Liver (tissue), 8 donors: ENCODE measurements at regions not wholly inside any gene's neighbourhood (a gene's known extent, or its start where the extent isn't known, plus 50 kb on each side); places are given as distances from the start of the nearest gene placed in this dataset.

Source experiments
- DNase-seq: peaks from one replicate; pipeline ENCODE4 v3.0.0-alpha.2; 2017; ENCODE audit warnings: low spot score
- H3K27ac ChIP-seq, 2 donors: one replicate each; pipeline ENCODE4 v1.7.0; 2013; ENCODE audit warnings: inconsistent platforms in 2 of 2, low read length in 2 of 2, control low read depth in 1 of 2, low read depth in 1 of 2, mild to moderate bottlenecking in 1 of 2
- H3K27me3 ChIP-seq, 4 donors: one replicate each; pipeline versions ENCODE4 v1.6.1 to v1.7.0; 2013; ENCODE audit warnings: low read length in 3 of 4, inconsistent platforms in 1 of 4, mild to moderate bottlenecking in 1 of 4, moderate library complexity in 1 of 4; ENCODE audit not compliant: control insufficient read depth in 4 of 4, insufficient read depth in 4 of 4
- H3K36me3 ChIP-seq, 4 donors: one replicate each; pipeline versions ENCODE4 v1.6.1 to v1.7.0; 2013; ENCODE audit warnings: low read length in 3 of 4, mild to moderate bottlenecking in 3 of 4, low read depth in 1 of 4, moderate library complexity in 1 of 4; ENCODE audit not compliant: control insufficient read depth in 4 of 4, insufficient read depth in 3 of 4
- H3K4me1 ChIP-seq, 4 donors: one replicate each; pipeline versions ENCODE4 v1.6.1 to v1.7.0; 2013; ENCODE audit warnings: low read length in 3 of 4, mild to moderate bottlenecking in 3 of 4, moderate library complexity in 1 of 4; ENCODE audit not compliant: control insufficient read depth in 4 of 4, insufficient read depth in 4 of 4
- H3K4me3 ChIP-seq, 3 donors: one replicate each; pipeline versions ENCODE4 v1.6.1 to v1.7.0; 2013; ENCODE audit warnings: low read length in 3 of 3, control low read depth in 1 of 3, low read depth in 1 of 3, mild to moderate bottlenecking in 1 of 3
- H3K9ac ChIP-seq, 2 donors: one replicate each; pipeline ENCODE4 v1.7.0; 2013; ENCODE audit warnings: low read length in 2 of 2, mild to moderate bottlenecking in 2 of 2, moderate library complexity in 2 of 2, control low read depth in 1 of 2, low read depth in 1 of 2
- H3K9me3 ChIP-seq, 4 donors: one replicate each; pipeline versions ENCODE4 v1.6.1 to v1.7.0; 2013; ENCODE audit warnings: low read length in 3 of 4; ENCODE audit not compliant: control insufficient read depth in 4 of 4
- EGR1 ChIP-seq, 2 donors: IDR thresholded peaks; 2 replicates each; pipeline ENCODE4 v1.6.1; 2016 to 2018; ENCODE audit warnings: antibody characterized with exemption in 2 of 2, low read depth in 2 of 2
- FOXA1 ChIP-seq: IDR thresholded peaks from 2 replicates; pipeline ENCODE4 v1.6.1; 2016; ENCODE audit warnings: antibody characterized with exemption
- FOXA2 ChIP-seq: IDR thresholded peaks from 2 replicates; pipeline ENCODE4 v1.6.1; 2016; ENCODE audit warnings: antibody characterized with exemption
- GABPA ChIP-seq, 2 donors: IDR thresholded peaks in 1 of 2; conservative IDR thresholded peaks in 1 of 2; 2 replicates each; pipeline ENCODE4 v1.6.1; 2016; ENCODE audit warnings: antibody characterized with exemption in 2 of 2, mild to moderate bottlenecking in 1 of 2, moderate library complexity in 1 of 2
- HNF4A ChIP-seq, 2 donors: conservative IDR thresholded peaks; 2 replicates each; pipeline ENCODE4 v1.6.1; 2016; ENCODE audit warnings: antibody characterized with exemption in 2 of 2, mild to moderate bottlenecking in 2 of 2
- HNF4G ChIP-seq: IDR thresholded peaks from 2 replicates; pipeline ENCODE4 v1.6.1; 2016; ENCODE audit warnings: antibody characterized with exemption
- JUND ChIP-seq, 2 donors: IDR thresholded peaks; 2 replicates each; pipeline ENCODE4 v1.6.1; 2016; ENCODE audit warnings: antibody characterized with exemption in 2 of 2
- NR2F2 ChIP-seq: IDR thresholded peaks from 2 replicates; pipeline ENCODE4 v1.6.1; 2016; ENCODE audit warnings: antibody characterized with exemption
- RAD21 ChIP-seq, 2 donors: IDR thresholded peaks; 2 replicates each; pipeline ENCODE4 v1.6.1; 2016; ENCODE audit warnings: antibody characterized with exemption in 2 of 2, mild to moderate bottlenecking in 2 of 2
- RXRA ChIP-seq, 2 donors: IDR thresholded peaks; 2 replicates each; pipeline ENCODE4 v1.6.1; 2017 to 2018; ENCODE audit warnings: antibody characterized with exemption in 2 of 2, mild to moderate bottlenecking in 1 of 2
- SP1 ChIP-seq: IDR thresholded peaks from 2 replicates; pipeline ENCODE4 v1.6.1; 2018; ENCODE audit warnings: antibody characterized with exemption, mild to moderate bottlenecking
- TAF1 ChIP-seq: conservative IDR thresholded peaks from 2 replicates; pipeline ENCODE4 v1.6.1; 2016; ENCODE audit warnings: antibody characterized with exemption, mild to moderate bottlenecking
- YY1 ChIP-seq: IDR thresholded peaks from 2 replicates; pipeline ENCODE4 v1.6.1; 2016; ENCODE audit warnings: antibody characterized with exemption, mild to moderate bottlenecking
- WGBS: extraction: QIAGEN DNeasy Blood & Tissue Kit; methylation state at CpG from one replicate; pipeline ENCODE4 v1.1.7; 2013; 5-methylcytosine and 5-hydroxymethylcytosine counted together
- TF ChIP-seq, protein P1 (sequence below): IDR thresholded peaks from 2 replicates; pipeline ENCODE4 v1.6.1; 2016; ENCODE audit warnings: antibody characterized with exemption
- TF ChIP-seq, protein P2 (sequence below): IDR thresholded peaks from 2 replicates; pipeline ENCODE4 v1.6.1; 2016; ENCODE audit warnings: antibody characterized with exemption
- TF ChIP-seq, protein P3 (sequence below): fragments of 150-350 bp; IDR thresholded peaks from 2 replicates; pipeline ENCODE4 v1.5.1; 2017; ENCODE audit warnings: improper control_type of control experiment, low read depth, low read length; ENCODE audit not compliant: missing input control
- TF ChIP-seq, protein P4 (sequence below): IDR thresholded peaks from 2 replicates; pipeline ENCODE4 v1.6.1; 2016; ENCODE audit warnings: antibody characterized with exemption
- TF ChIP-seq, protein P5 (sequence below): IDR thresholded peaks from 2 replicates; pipeline ENCODE4 v1.6.1; 2016; ENCODE audit warnings: antibody characterized with exemption, mild to moderate bottlenecking
- donor health status: healthy.
- donor health status: healthy.
- donor health status: healthy.
- donor health status: healthy.
- donor health status: healthy.

DNA sequence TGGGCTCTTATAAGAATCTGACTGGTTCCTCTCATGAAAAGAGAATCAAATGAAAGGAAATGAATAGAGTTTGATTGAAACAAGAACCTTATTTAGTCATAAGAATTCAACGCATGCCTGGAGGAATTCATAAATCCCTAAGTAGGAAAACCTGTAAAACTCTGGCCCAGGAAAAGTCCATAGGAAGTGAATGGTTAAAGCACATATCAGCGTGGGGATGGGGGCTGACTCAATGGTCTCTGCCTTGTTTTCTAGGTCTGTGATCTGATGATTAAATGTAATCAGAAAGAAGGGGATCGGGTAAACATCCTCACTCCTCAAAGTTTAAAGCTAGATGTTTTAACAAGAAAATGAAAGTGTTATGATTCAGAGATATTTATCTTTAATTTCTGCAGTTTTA lies 759.4 kb upstream of the C9orf72 start:
- no peaks in the 10 kb centered on the region for H3K27me3 ChIP-seq
- WGBS = 47% methylated on average over 3 of the region's 3 CpGs
- no peak for TF ChIP-seq RAD21 (IDR thresholded peaks at IDR 0.05)
- TF ChIP-seq, protein P1, sequence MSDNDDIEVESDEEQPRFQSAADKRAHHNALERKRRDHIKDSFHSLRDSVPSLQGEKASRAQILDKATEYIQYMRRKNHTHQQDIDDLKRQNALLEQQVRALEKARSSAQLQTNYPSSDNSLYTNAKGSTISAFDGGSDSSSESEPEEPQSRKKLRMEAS = no peak
- no peak for TF ChIP-seq FOXA1
- no peak for TF ChIP-seq YY1
- TF ChIP-seq HNF4A (conservative IDR thresholded peaks at IDR 0.05) = no peak
- TF ChIP-seq, protein P2, sequence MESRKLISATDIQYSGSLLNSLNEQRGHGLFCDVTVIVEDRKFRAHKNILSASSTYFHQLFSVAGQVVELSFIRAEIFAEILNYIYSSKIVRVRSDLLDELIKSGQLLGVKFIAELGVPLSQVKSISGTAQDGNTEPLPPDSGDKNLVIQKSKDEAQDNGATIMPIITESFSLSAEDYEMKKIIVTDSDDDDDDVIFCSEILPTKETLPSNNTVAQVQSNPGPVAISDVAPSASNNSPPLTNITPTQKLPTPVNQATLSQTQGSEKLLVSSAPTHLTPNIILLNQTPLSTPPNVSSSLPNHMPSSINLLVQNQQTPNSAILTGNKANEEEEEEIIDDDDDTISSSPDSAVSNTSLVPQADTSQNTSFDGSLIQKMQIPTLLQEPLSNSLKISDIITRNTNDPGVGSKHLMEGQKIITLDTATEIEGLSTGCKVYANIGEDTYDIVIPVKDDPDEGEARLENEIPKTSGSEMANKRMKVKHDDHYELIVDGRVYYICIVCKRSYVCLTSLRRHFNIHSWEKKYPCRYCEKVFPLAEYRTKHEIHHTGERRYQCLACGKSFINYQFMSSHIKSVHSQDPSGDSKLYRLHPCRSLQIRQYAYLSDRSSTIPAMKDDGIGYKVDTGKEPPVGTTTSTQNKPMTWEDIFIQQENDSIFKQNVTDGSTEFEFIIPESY = no peak
- TF ChIP-seq RXRA (IDR thresholded peaks at IDR 0.05) = no peak
- no peak for TF ChIP-seq EGR1 (IDR thresholded peaks at IDR 0.05; ENCODE audit: low read depth in 2 of 2)
- no peak for TF ChIP-seq JUND (IDR thresholded peaks at IDR 0.05)
- no peak for TF ChIP-seq SP1
- no peak for TF ChIP-seq GABPA (IDR thresholded peaks at IDR 0.05 in 1 of 2, conservative IDR thresholded peaks at IDR 0.05 in 1 of 2)
- TF ChIP-seq, protein P3, sequence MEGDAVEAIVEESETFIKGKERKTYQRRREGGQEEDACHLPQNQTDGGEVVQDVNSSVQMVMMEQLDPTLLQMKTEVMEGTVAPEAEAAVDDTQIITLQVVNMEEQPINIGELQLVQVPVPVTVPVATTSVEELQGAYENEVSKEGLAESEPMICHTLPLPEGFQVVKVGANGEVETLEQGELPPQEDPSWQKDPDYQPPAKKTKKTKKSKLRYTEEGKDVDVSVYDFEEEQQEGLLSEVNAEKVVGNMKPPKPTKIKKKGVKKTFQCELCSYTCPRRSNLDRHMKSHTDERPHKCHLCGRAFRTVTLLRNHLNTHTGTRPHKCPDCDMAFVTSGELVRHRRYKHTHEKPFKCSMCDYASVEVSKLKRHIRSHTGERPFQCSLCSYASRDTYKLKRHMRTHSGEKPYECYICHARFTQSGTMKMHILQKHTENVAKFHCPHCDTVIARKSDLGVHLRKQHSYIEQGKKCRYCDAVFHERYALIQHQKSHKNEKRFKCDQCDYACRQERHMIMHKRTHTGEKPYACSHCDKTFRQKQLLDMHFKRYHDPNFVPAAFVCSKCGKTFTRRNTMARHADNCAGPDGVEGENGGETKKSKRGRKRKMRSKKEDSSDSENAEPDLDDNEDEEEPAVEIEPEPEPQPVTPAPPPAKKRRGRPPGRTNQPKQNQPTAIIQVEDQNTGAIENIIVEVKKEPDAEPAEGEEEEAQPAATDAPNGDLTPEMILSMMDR = no peak
- no peak for TF ChIP-seq HNF4G
- no peak for TF ChIP-seq NR2F2
- TF ChIP-seq FOXA2 = no peak
- H3K9ac ChIP-seq = no peak overlapping the region
- no peaks in the 10 kb centered on the region for H3K36me3 ChIP-seq
- H3K4me1 ChIP-seq = no peaks in the 10 kb centered on the region
- H3K4me3 ChIP-seq = no peak overlapping the region
- H3K9me3 ChIP-seq = no peaks in the 10 kb centered on the region
- no peak overlapping the region for H3K27ac ChIP-seq
- DNase-seq = no peak

DNA sequence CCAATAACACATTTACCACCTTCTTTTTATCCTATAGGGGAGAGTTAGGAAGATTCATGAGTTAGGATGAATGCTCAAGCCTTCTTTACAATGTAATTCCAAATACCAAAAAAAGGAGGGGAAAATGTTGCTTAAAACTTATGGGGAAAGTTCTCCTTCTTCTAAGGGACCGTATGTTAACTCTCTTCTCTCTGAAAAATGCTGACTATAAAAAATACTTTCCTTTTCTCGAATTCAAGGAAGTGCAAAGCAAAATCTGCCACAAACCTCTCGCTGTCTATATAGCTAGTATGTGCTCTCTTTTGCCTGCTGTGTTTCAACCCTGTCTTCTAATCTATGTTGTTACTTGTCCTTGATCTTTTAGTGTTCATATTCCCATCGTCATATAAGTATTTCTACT lies 768.6 kb upstream of the C9orf72 start:
- no peak for DNase-seq
- WGBS = 54% methylated on average over 4 of the region's 4 CpGs
- Histone ChIP-seq H3K27me3 (no peaks in the 10 kb centered on the region), H3K4me1 (no peaks in the 10 kb centered on the region), H3K27ac (no peak overlapping the region), H3K9ac (no peak overlapping the region), H3K9me3 (peaks cover 0 to 2% (median 0%) of the 10 kb centered on the region in 4 donors), H3K36me3 (no peaks in the 10 kb centered on the region), H3K4me3 (no peak overlapping the region)
- TF ChIP-seq YY1 (no peak), HNF4G (no peak), EGR1 (IDR thresholded peaks at IDR 0.05; ENCODE audit: low read depth in 2 of 2) (no peak), FOXA1 (no peak), FOXA2 (no peak), TAF1 (no peak), GABPA (IDR thresholded peaks at IDR 0.05 in 1 of 2, conservative IDR thresholded peaks at IDR 0.05 in 1 of 2) (no peak), RAD21 (IDR thresholded peaks at IDR 0.05) (no peak), RXRA (IDR thresholded peaks at IDR 0.05) (no peak), HNF4A (conservative IDR thresholded peaks at IDR 0.05) (no peak), NR2F2 (no peak), JUND (IDR thresholded peaks at IDR 0.05) (no peak), SP1 (no peak)
- TF ChIP-seq, protein P2 = no peak
- TF ChIP-seq, protein P4, sequence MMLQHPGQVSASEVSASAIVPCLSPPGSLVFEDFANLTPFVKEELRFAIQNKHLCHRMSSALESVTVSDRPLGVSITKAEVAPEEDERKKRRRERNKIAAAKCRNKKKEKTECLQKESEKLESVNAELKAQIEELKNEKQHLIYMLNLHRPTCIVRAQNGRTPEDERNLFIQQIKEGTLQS = no peak
- TF ChIP-seq, protein P3 = no peak
- TF ChIP-seq, protein P1 = no peak
- TF ChIP-seq, protein P5, sequence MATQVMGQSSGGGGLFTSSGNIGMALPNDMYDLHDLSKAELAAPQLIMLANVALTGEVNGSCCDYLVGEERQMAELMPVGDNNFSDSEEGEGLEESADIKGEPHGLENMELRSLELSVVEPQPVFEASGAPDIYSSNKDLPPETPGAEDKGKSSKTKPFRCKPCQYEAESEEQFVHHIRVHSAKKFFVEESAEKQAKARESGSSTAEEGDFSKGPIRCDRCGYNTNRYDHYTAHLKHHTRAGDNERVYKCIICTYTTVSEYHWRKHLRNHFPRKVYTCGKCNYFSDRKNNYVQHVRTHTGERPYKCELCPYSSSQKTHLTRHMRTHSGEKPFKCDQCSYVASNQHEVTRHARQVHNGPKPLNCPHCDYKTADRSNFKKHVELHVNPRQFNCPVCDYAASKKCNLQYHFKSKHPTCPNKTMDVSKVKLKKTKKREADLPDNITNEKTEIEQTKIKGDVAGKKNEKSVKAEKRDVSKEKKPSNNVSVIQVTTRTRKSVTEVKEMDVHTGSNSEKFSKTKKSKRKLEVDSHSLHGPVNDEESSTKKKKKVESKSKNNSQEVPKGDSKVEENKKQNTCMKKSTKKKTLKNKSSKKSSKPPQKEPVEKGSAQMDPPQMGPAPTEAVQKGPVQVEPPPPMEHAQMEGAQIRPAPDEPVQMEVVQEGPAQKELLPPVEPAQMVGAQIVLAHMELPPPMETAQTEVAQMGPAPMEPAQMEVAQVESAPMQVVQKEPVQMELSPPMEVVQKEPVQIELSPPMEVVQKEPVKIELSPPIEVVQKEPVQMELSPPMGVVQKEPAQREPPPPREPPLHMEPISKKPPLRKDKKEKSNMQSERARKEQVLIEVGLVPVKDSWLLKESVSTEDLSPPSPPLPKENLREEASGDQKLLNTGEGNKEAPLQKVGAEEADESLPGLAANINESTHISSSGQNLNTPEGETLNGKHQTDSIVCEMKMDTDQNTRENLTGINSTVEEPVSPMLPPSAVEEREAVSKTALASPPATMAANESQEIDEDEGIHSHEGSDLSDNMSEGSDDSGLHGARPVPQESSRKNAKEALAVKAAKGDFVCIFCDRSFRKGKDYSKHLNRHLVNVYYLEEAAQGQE = no peak
